DND-41 (cell line): ENCODE measurements at regions not wholly inside any gene's neighbourhood (a gene's known extent, or its start where the extent isn't known, plus 50 kb on each side); places are given as distances from the start of the nearest gene placed in this dataset.

Experiments
- ATAC-seq: fragments of 200-7000 bp; cut with Tn5 transposase; 3 replicates; pipeline ENCODE4 v1.9.1; 2021; ENCODE audit warnings: low read depth; ENCODE audit not compliant: insufficient read depth
- DNase-seq: peaks from one replicate; pipeline ENCODE4 v3.0.0-alpha.2; 2020
- H2AFZ ChIP-seq: 2 replicates; pipeline ENCODE4 v1.6.0; 2012; ENCODE audit warnings: low read depth, low read length
- H3K27ac ChIP-seq: 2 replicates; pipeline ENCODE4 v1.5.1; 2012; ENCODE audit warnings: low read length, inconsistent platforms
- H3K27me3 ChIP-seq: fragments of 200-600 bp; sonication (generic); 2 replicates; pipeline ENCODE4 v1.6.0; 2012; ENCODE audit warnings: low read length, mild to moderate bottlenecking, inconsistent platforms; ENCODE audit not compliant: insufficient read depth, poor library complexity
- H3K36me3 ChIP-seq: 2 replicates; pipeline ENCODE4 v1.5.1; 2012; ENCODE audit warnings: low read length, inconsistent platforms; ENCODE audit not compliant: insufficient read depth
- H3K4me1 ChIP-seq: 2 replicates; pipeline ENCODE4 v1.5.1; 2012; ENCODE audit warnings: mild to moderate bottlenecking, low read length; ENCODE audit not compliant: insufficient read depth
- H3K4me2 ChIP-seq: 2 replicates; pipeline ENCODE4 v1.6.0; 2012; ENCODE audit warnings: mild to moderate bottlenecking, moderate library complexity, low read length, inconsistent platforms; ENCODE audit not compliant: insufficient read depth
- H3K4me3 ChIP-seq, 2 experiments: fragments of 200-600 bp in 1 of 2; shearing (Covaris generic) in 1 of 2; 2 replicates each; pipeline ENCODE4 v1.5.1; 2012 to 2016; ENCODE audit warnings: inconsistent platforms in 2 of 2, low read length in 2 of 2, mild to moderate bottlenecking in 2 of 2, low read depth in 1 of 2, moderate library complexity in 1 of 2
- H3K79me2 ChIP-seq: 2 replicates; pipeline ENCODE4 v1.6.0; 2012; ENCODE audit warnings: low read length, inconsistent platforms; ENCODE audit not compliant: insufficient read depth
- H3K9ac ChIP-seq: 2 replicates; pipeline ENCODE4 v1.6.0; 2012; ENCODE audit warnings: low read depth, mild to moderate bottlenecking, inconsistent platforms, low read length, moderate library complexity
- H3K9me3 ChIP-seq: 2 replicates; pipeline ENCODE4 v1.5.1; 2012; ENCODE audit warnings: low read length, moderate library complexity, mild to moderate bottlenecking, inconsistent platforms; ENCODE audit not compliant: insufficient read depth, severe bottlenecking
- H4K20me1 ChIP-seq: 2 replicates; pipeline ENCODE4 v1.6.0; 2012; ENCODE audit warnings: low read length; ENCODE audit not compliant: insufficient read depth
- CTCF ChIP-seq: IDR thresholded peaks from 2 replicates; pipeline ENCODE4 v1.5.1; 2012; ENCODE audit warnings: borderline replicate concordance, low read length, moderate library complexity, mild to moderate bottlenecking; ENCODE audit not compliant: poor library complexity, severe bottlenecking; ENCODE audit errors: extremely low read depth
- EZH2 ChIP-seq: IDR thresholded peaks from 3 replicates; pipeline ENCODE4 v1.6.1; 2012; ENCODE audit warnings: borderline replicate concordance, low read depth, mild to moderate bottlenecking, moderate library complexity, low read length, inconsistent platforms; ENCODE audit not compliant: severe bottlenecking

DNA sequence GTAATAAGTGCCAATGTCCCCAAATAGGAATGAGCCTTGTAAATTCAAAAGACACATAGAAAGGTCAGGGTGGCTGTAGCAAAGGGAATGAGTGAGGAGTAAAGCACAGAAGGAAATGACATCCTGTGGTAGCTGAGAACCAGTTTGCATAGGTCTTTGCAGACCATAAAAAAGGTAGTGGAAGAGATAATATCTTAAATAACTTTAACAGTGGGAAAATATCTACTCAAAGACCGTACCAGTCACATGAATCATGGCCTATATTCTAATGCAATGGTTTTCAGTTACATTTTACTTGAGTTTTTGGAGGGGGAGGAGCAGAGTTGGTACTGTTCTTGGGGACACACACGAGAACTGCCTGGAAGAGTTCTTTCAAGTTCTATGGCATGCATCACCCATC lies 297.3 kb upstream of the ADAMTS9 start:
- Histone ChIP-seq H3K4me1 (no peaks in the 10 kb centered on the region), H3K27me3 (no peaks in the 10 kb centered on the region), H3K4me2 (no peak overlapping the region), H3K9ac (no peak overlapping the region), H4K20me1 (no peaks in the 10 kb centered on the region), H3K4me3 (no peak overlapping the region), H3K79me2 (no peaks in the 10 kb centered on the region), H3K36me3 (no peaks in the 10 kb centered on the region), H3K27ac (no peak overlapping the region), H2AFZ (no peak overlapping the region), H3K9me3 (no peaks in the 10 kb centered on the region)
- TF ChIP-seq EZH2 (no peak), CTCF (no peak)
- ATAC-seq (no peak), DNase-seq (no peak)

GRCh38 chr3:64983583-64984359 lies 296.0 kb upstream of the ADAMTS9 start:
- no peak overlapping the region for H3K9ac ChIP-seq
- no peaks in the 10 kb centered on the region for H3K79me2 ChIP-seq
- H3K4me1 ChIP-seq: no peaks in the 10 kb centered on the region
- no peak overlapping the region for H2AFZ ChIP-seq
- H3K36me3 ChIP-seq: no peaks in the 10 kb centered on the region
- H3K27ac ChIP-seq: no peak overlapping the region
- ATAC-seq: no peak
- no peak overlapping the region for H3K4me2 ChIP-seq
- H3K27me3 ChIP-seq: no peaks in the 10 kb centered on the region
- TF ChIP-seq CTCF: no peak
- no peak for TF ChIP-seq EZH2
- H4K20me1 ChIP-seq: no peaks in the 10 kb centered on the region
- no peak for DNase-seq
- H3K9me3 ChIP-seq: no peaks in the 10 kb centered on the region
- no peak overlapping the region for H3K4me3 ChIP-seq

- H3K4me2 ChIP-seq: no peak overlapping the region
- H3K36me3 ChIP-seq: no peaks in the 10 kb centered on the region
- no peak overlapping the region for H3K4me3 ChIP-seq
- H3K79me2 ChIP-seq: no peaks in the 10 kb centered on the region
- H3K9ac ChIP-seq: no peak overlapping the region
- no peaks in the 10 kb centered on the region for H3K9me3 ChIP-seq
- ATAC-seq (no peak), DNase-seq (no peak)
- H2AFZ ChIP-seq: no peak overlapping the region
- TF ChIP-seq CTCF: no peak
- TF ChIP-seq EZH2: no peak
- H3K4me1 ChIP-seq: no peaks in the 10 kb centered on the region
- H4K20me1 ChIP-seq: no peaks in the 10 kb centered on the region
- no peaks in the 10 kb centered on the region for H3K27me3 ChIP-seq
- no peak overlapping the region for H3K27ac ChIP-seq
Observed at GRCh38 chr3:64977308-64978100, 289.7 kb upstream of the ADAMTS9 start.
